ENCODE measurements at regions not wholly inside any gene's neighbourhood (a gene's known extent, or its start where the extent isn't known, plus 50 kb on each side); places are given as distances from the start of the nearest gene placed in this dataset.

DNA sequence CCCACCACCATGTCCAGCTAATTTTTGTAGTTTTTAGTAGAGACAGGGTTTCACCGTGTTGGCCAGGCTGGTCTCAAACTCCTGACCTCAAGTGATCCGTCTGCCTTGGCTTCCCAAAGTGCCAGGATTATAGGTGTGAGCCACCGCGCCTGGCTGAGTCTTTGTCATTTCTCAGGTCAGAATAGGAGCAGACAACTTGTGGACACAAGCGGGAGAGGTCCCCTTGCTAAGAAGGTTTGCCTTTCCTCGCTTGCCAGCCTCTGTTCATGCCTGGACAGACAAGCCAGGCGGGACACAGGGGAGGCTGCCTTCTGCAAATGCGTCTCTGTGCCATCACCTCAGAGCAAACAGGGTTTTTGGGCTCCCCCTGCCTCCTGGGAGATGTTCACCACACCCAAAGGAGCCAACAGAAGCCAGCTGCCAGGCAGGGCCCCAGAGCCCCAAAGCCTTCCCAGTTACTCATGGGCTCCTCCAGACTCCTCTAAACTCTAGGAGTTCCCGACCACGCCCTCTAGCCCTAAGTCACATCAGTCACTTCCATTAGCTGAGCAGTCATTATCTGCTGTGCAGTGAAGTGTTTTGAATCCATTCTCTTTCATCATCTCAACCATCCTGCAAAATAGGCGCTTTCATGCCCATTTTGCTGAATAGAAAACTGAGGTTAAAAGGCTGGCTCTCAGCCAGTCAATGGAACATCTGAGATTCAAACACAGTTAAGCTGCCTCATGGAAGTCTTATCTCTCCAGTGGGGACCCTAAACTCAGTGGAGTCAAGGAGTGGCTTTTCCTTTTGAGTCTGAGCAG, 245.0 kb downstream of the UACA start:
- TF ChIP-seq, protein P1, sequence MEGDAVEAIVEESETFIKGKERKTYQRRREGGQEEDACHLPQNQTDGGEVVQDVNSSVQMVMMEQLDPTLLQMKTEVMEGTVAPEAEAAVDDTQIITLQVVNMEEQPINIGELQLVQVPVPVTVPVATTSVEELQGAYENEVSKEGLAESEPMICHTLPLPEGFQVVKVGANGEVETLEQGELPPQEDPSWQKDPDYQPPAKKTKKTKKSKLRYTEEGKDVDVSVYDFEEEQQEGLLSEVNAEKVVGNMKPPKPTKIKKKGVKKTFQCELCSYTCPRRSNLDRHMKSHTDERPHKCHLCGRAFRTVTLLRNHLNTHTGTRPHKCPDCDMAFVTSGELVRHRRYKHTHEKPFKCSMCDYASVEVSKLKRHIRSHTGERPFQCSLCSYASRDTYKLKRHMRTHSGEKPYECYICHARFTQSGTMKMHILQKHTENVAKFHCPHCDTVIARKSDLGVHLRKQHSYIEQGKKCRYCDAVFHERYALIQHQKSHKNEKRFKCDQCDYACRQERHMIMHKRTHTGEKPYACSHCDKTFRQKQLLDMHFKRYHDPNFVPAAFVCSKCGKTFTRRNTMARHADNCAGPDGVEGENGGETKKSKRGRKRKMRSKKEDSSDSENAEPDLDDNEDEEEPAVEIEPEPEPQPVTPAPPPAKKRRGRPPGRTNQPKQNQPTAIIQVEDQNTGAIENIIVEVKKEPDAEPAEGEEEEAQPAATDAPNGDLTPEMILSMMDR (IDR thresholded peaks at IDR 0.05; ENCODE audit: low read depth, low read length), result no peak
- no peak for TF ChIP-seq MAX (IDR thresholded peaks at IDR 0.05; ENCODE audit: low read depth, low read length)
- no peak for TF ChIP-seq POLR2A (IDR thresholded peaks at IDR 0.05; ENCODE audit: extremely low read depth, insufficient read length)
- TF ChIP-seq MYC (IDR thresholded peaks at IDR 0.05; ENCODE audit: low read depth, low read length), result no peak
